ENCODE measurements at regions not wholly inside any gene's neighbourhood (a gene's known extent, or its start where the extent isn't known, plus 50 kb on each side); places are given as distances from the start of the nearest gene placed in this dataset.

DNA sequence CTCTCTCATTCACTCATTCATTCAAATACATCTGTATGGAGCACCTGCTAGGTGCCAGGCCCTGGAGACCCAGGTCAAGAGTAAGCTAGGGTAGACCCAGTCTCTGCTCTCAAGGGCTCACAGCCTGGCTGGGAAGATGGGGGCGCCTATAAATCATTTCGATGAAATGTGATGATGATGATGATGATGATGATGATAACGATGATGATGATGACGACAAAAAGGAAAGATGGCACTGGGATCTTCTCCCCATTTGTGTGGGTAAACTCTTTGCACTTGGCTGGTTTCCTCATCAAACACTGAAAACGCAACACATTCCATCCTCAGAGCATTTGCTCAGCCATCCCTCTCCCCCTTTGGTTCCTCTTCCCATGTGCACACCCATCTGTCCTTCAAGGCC lies 188.0 kb upstream of the CDYL start:
- ATAC-seq (ENCODE audit: low read depth) (no peak), DNase-seq (ENCODE audit: low spot score in 2 of 2) (no peak)
- H3K4me1 Mint-ChIP-seq, result no peaks in the 10 kb centered on the region
- H3K36me3 Mint-ChIP-seq, result no peaks in the 10 kb centered on the region
- H3K27ac Mint-ChIP-seq, result no peak overlapping the region
- H3K4me3 Mint-ChIP-seq, result no peak overlapping the region
- no peaks in the 10 kb centered on the region for H3K9me3 Mint-ChIP-seq
- peaks cover 15% of the 10 kb centered on the region for H3K27me3 Mint-ChIP-seq

DNA sequence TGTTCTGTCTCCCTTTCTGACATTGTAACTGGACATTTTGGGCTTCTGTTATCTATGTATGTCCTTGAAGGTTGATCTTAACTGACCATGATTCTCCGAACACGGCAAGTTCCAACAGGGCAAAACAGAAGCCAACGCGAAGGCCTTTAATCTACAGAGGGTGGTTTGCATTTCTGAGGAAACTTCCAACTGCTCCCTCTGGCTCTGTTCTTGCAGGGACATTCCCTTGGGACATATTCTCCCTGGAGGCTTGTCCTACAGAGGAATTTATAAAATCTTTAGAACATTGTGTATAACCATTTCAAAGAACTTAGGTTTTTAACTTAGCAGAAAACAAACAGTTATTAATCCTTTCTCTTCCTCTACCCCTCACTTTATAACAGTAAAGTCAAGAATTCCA lies 189.0 kb upstream of the CDYL start:
- Mint-ChIP-seq H3K36me3 (no peaks in the 10 kb centered on the region), H3K4me3 (no peak overlapping the region), H3K4me1 (no peaks in the 10 kb centered on the region), H3K27ac (no peak overlapping the region), H3K27me3 (peaks cover 15% of the 10 kb centered on the region), H3K9me3 (no peaks in the 10 kb centered on the region)
- no peak for ATAC-seq (ENCODE audit: low read depth)
- no peak for DNase-seq (ENCODE audit: low spot score in 2 of 2)

DNA sequence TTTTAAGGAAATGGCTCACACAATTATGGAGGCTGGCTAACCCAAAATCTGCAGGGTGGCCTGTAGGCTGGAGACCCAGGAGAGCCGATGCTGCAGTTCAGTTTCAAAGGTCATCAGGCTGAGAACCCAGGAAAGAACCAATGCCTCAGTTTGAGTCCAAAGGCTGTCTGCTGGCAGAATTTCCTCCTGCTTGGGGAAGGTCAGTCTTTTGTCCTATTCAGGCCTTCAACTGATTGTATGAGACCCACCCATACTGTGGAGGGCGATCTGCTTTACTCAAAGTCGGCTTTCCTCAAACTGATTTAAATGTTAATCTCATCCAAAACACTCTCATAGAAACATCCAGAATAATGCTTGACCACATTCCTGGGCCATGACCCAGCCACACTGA lies 189.7 kb upstream of the CDYL start:
- H3K4me1 Mint-ChIP-seq, result no peaks in the 10 kb centered on the region
- no peak overlapping the region for H3K4me3 Mint-ChIP-seq
- no peak for ATAC-seq (ENCODE audit: low read depth)
- H3K27me3 Mint-ChIP-seq, result peaks cover 10% of the 10 kb centered on the region
- no peak overlapping the region for H3K27ac Mint-ChIP-seq
- no peaks in the 10 kb centered on the region for H3K36me3 Mint-ChIP-seq
- DNase-seq (ENCODE audit: low spot score in 2 of 2), result no peak
- H3K9me3 Mint-ChIP-seq, result no peaks in the 10 kb centered on the region

DNA sequence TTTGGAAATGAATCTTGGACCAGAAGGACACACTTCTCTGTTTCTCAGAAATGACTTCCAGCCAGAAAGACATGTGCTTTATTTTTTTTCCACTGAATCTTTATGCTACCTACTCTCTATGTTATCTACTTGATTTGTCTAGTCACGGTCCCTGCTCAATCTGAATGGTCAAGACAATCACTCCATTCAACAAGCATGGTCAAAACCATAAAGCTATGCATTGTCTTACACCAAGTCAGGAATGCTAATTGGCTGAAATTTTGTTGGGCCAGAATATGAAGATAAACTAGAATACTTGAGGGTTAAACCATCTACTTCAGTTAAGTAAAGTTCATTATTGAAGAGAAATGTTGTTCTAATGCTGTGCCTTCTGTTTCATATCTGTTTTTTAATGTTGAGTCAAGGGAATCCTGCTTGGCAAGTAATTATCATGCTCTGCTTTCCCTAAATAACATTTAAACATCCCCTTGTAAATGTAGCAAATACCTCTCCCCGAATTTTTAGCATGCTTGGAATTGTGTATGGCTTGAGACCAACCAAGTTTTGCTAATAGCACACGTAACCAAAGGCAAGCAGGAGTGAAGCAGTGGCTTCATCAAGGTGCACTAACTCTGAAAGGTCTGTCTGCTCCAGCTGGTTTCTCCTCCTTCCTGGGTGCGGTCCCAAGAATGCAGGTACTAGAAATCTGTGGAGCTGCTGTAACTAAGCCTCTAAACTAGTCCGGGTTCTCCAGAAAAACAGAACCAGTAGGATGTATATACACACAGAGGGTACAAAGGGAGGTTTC lies 190.3 kb upstream of the CDYL start:
- H3K36me3 Mint-ChIP-seq, result no peaks in the 10 kb centered on the region
- ATAC-seq (ENCODE audit: low read depth) (no peak), DNase-seq (ENCODE audit: low spot score in 2 of 2) (no peak)
- H3K27me3 Mint-ChIP-seq, result peaks cover 8% of the 10 kb centered on the region
- no peaks in the 10 kb centered on the region for H3K9me3 Mint-ChIP-seq
- no peak overlapping the region for H3K27ac Mint-ChIP-seq
- no peak overlapping the region for H3K4me3 Mint-ChIP-seq
- no peaks in the 10 kb centered on the region for H3K4me1 Mint-ChIP-seq

DNA sequence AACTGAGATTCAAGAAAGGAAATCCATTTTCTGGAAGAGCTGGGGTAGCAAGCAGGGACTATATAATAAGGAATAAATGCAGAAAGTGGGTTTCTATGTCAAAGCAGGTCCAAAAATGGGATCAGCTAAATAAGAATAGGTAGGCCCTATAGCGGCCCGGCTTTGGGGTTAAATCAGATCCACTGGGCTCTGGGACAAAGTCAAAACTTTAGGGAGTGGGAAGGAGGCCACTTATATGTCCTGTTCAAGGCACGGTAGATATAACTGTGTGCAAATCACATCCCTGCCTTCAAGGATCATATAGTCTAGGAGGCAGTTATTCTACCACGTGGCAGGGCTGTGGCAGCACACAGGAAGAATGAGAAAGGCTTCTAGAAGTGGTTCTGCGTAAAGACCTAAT lies 191.4 kb upstream of the CDYL start:
- Mint-ChIP-seq H3K27me3 (peaks cover 10% of the 10 kb centered on the region), H3K36me3 (no peaks in the 10 kb centered on the region), H3K27ac (no peak overlapping the region), H3K4me1 (no peaks in the 10 kb centered on the region), H3K9me3 (no peaks in the 10 kb centered on the region), H3K4me3 (no peak overlapping the region)
- no peak for ATAC-seq (ENCODE audit: low read depth)
- DNase-seq (ENCODE audit: low spot score in 2 of 2), result no peak

DNA sequence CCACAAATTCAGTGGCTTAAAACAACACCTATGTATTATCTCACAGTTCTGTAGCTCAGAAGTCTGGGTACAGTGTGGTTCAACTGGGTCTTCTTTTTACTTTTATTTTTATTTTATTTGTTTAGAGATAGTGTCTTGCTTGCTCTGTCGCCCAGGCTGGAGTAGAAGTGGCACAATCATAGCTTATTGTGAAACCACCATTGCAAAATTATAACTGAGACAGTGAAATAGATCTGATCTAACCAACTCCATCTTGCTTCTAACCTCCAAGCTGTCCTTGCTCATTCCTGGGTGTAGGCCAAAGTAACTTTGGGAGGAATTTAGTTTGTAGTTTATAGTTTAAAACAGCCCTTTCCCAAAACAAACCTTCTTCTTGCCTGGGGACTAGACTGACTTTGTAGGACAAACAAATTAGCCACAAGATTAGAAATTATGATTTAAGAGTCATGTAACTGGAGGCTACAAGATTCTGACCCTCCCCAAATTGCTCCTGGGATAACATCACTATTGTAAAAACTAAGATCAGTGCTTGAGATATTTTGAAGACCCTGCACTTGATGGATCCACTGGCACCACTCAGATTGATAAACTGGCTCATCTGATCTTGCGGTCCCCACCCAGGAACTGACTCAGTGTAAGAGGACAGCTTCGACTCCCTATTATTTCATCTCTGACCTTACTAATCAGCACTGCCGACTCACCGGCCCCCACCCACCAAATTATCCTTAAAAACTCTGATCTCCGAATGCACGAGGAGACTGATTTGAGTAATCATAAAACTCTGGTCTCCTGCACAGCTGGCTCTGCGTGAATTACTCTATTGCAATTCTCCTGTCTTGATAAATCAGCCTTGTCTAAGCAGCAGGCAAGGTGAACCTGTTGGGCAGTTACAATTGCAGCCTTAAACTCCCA lies 193.4 kb upstream of the CDYL start:
- Mint-ChIP-seq H3K27ac (no peak overlapping the region), H3K9me3 (no peaks in the 10 kb centered on the region), H3K27me3 (peaks cover 7% of the 10 kb centered on the region), H3K36me3 (no peaks in the 10 kb centered on the region), H3K4me3 (no peak overlapping the region), H3K4me1 (no peaks in the 10 kb centered on the region)
- no peak for ATAC-seq (ENCODE audit: low read depth)
- no peak for DNase-seq (ENCODE audit: low spot score in 2 of 2)

DNA sequence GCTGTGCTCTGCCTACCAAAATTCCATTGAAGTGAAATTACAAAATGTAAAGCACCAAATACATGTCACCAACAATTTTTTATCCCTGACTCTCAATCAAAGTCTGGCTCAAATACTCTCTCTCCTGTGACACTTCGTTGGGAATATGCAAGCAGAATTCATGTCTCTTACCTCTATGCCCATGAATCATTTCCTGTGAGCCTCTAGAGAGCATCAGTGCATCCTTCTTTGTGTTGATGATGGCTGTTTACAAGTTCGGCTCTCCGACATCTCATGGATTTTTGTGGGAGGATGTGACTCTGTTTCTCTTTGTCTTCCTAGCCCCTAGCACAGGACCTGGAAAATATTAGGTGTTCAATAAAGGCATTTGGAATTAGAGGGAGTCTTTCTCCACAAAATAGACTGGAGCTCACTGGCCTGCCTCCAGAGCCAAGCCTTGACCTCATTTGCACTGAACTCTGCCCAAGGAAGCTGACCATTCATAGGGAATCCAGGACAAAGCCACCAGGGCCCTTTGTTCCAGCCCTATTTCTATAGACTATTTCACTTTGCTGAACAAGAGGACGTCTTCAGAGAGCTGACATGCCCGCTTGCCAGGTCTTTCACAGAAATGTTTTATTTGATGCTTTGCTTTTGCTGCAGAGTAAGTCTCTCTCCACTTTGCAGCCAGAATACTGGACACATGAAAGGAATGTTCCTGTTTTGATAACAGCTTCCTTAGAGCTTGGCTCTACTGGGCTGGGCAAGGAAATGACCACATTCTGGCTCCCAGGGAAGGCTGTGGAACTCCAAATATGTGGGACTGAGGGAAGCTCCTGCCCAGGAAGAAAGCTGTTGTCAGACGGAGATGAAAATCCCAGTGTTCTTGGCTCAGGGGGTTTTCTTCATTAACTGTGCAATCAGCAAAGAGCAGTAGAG lies 194.5 kb upstream of the CDYL start:
- Mint-ChIP-seq H3K36me3 (no peaks in the 10 kb centered on the region), H3K4me3 (no peak overlapping the region), H3K27me3 (peaks cover 6% of the 10 kb centered on the region), H3K9me3 (no peaks in the 10 kb centered on the region), H3K4me1 (no peaks in the 10 kb centered on the region), H3K27ac (no peak overlapping the region)
- ATAC-seq (ENCODE audit: low read depth) (no peak), DNase-seq (ENCODE audit: low spot score in 2 of 2) (no peak)

DNA sequence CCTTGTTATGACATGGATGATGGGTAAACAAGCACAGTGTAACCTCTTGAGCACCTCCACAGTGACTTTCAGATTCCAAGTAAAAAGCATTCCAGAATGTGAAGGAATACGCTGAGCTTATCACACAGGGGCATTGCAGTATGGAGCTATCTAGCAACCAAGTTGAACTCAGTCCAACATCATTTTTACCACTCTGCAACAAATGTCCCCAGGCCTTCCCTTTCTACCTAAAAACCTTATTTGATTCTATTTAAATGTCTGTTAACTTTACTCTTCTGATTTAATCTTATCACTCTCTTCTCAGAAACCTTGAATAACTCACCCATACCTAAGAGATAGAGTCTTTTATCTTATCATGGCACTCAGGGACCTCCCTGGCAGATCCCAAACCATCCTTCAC lies 195.8 kb upstream of the CDYL start:
- ATAC-seq (ENCODE audit: low read depth) (no peak), DNase-seq (ENCODE audit: low spot score in 2 of 2) (no peak)
- Mint-ChIP-seq H3K4me3 (no peak overlapping the region), H3K4me1 (no peaks in the 10 kb centered on the region), H3K36me3 (peaks cover 2% of the 10 kb centered on the region), H3K27me3 (peaks cover 13% of the 10 kb centered on the region), H3K9me3 (no peaks in the 10 kb centered on the region), H3K27ac (no peak overlapping the region)

DNA sequence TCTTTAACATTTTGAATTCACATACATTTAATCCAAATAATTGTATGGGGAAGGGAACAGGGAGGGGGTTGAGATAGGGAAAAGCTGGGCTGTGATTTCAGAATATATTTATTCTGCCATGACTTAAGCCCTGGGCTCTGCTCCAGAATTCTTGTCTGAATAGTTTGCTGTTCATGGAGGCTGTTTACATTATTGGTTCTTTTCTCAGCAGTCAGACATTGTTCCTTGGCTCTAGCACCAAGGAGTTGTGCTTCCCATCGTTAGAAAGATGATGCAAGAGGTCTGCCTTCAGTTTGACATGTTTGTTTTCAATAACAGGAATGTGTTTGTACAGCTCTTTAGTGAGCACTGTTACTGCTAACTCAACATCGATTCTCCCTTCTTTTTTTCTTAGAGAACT lies 198.8 kb upstream of the CDYL start:
- Mint-ChIP-seq H3K4me1 (no peaks in the 10 kb centered on the region), H3K27me3 (peaks cover 13% of the 10 kb centered on the region), H3K9me3 (peaks cover 2% of the 10 kb centered on the region), H3K36me3 (peaks cover 4% of the 10 kb centered on the region), H3K27ac (no peak overlapping the region), H3K4me3 (no peak overlapping the region)
- ATAC-seq (ENCODE audit: low read depth), result no peak
- no peak for DNase-seq (ENCODE audit: low spot score in 2 of 2)

DNA sequence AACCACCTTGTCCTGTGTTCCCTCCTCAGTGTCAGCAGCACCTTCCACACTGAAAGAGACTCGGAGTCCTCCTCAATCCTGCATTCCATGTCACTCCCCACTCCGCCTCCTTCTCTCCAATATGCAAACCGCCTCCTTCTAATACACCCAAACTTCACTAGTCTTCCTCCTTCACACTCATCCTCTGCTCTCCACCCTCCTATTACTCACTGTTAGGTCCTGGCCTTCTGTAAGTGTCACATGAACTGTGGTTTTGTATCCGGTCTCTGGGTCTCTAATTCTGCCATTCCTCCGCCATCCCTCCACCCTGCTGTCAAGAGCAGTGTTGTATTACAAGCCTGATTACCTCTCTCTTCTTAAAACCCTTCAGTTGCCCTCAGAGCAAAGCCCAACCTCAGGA lies 200.5 kb upstream of the CDYL start:
- no peak overlapping the region for H3K27ac Mint-ChIP-seq

DNA sequence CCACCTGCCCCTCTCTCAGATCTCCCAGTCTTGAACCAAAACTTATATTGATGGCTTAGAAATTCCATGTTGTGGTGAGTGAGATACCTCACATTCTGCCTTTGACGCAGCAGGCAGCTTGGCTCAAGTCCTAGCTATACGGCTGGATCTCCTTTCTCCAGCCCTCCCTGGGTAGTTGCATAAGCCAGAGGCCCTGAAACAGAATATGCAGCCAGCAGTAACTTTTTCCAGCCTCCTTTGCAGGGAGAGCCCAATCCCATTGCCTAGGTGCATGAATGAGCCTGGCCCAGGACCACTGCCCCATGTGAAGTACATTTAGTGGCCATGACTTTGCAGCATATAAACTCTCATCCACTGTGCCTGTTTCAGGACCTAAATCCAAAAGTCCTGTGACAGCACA lies 202.2 kb upstream of the CDYL start:
- Mint-ChIP-seq H3K27ac (no peak overlapping the region), H3K4me3 (no peak overlapping the region), H3K4me1 (no peaks in the 10 kb centered on the region), H3K27me3 (peaks cover 11% of the 10 kb centered on the region), H3K36me3 (peaks cover 4% of the 10 kb centered on the region), H3K9me3 (peaks cover 10% of the 10 kb centered on the region)
- ATAC-seq (ENCODE audit: low read depth), result no peak
- DNase-seq (ENCODE audit: low spot score in 2 of 2), result no peak

More for the DNA sequence above, 200.5 kb upstream of the CDYL start:
- Mint-ChIP-seq H3K36me3 (peaks cover 4% of the 10 kb centered on the region), H3K4me1 (no peaks in the 10 kb centered on the region), H3K9me3 (peaks cover 9% of the 10 kb centered on the region), H3K27me3 (peaks cover 13% of the 10 kb centered on the region), H3K4me3 (no peak overlapping the region)
- ATAC-seq (ENCODE audit: low read depth), result no peak
- DNase-seq (ENCODE audit: low spot score in 2 of 2), result no peak

DNA sequence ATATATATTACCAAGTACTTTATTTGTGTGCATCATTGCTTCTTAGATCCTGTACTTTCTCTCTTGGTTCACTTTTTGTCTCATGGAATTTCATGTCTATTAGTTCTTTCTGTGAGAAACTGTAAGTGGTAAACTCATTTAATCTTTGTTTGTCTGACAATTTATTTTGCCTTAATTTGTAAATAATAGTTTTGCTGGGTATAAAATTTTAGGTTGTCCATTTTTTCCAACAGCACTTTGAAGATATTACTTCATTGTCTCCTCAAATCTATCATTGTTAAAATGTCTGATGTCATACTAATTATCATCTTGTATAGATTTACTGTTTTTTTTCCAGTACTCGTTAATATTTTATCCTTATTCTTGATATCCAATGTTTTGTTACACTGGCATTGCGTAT lies 205.2 kb upstream of the CDYL start:
- ATAC-seq (ENCODE audit: low read depth) (no peak), DNase-seq (ENCODE audit: low spot score in 2 of 2) (no peak)
- H3K27me3 Mint-ChIP-seq, result peaks cover 8% of the 10 kb centered on the region
- peaks cover 4% of the 10 kb centered on the region for H3K36me3 Mint-ChIP-seq
- H3K9me3 Mint-ChIP-seq, result peaks cover 14% of the 10 kb centered on the region
- H3K4me3 Mint-ChIP-seq, result no peak overlapping the region
- no peaks in the 10 kb centered on the region for H3K4me1 Mint-ChIP-seq
- H3K27ac Mint-ChIP-seq, result no peak overlapping the region

DNA sequence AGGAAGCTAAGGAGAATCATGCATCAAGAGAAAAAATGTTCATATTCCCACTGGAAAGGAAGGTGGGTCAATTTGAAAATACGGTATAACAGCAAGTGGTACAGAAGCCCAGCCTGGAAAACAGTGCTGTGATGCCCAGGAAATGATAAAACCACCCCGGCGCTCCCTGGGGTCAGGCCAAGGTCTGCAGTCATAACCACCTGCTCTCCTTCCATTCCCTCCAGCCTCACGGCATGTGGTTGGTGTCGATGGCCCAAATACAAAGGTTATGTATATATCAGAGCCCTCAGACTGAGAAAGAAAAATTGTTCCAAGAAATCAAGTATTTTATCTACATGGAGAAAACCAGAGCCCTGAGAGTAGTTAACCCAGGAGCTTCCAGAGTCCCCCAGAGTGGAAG lies 208.1 kb upstream of the CDYL start:
- peaks cover 12% of the 10 kb centered on the region for H3K9me3 Mint-ChIP-seq
- no peak overlapping the region for H3K4me3 Mint-ChIP-seq
- H3K4me1 Mint-ChIP-seq, result no peaks in the 10 kb centered on the region
- ATAC-seq (ENCODE audit: low read depth), result no peak
- H3K36me3 Mint-ChIP-seq, result no peaks in the 10 kb centered on the region
- peaks cover 5% of the 10 kb centered on the region for H3K27me3 Mint-ChIP-seq
- H3K27ac Mint-ChIP-seq, result no peak overlapping the region
- DNase-seq (ENCODE audit: low spot score in 2 of 2), result no peak

DNA sequence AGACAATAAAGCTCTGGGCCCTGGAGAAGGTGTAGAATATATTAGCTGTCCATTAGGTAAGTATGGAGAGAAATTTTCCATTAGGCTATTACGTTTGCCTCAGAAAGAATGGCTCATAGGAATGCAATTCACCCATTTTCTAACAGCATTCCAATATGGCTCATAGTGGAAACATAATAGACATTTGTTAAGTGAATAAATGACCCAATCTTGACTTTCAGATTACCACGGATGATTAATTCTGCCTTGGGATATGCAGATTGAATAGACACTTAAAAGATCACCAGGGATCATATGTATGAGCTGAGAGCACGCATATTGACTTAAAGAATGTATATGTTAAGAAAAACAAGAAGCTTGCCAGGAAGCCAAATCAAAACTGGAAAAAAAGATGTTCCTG lies 209.1 kb upstream of the CDYL start:
- peaks cover 12% of the 10 kb centered on the region for H3K9me3 Mint-ChIP-seq
- no peaks in the 10 kb centered on the region for H3K36me3 Mint-ChIP-seq
- no peak for DNase-seq (ENCODE audit: low spot score in 2 of 2)
- H3K27ac Mint-ChIP-seq, result no peak overlapping the region
- H3K27me3 Mint-ChIP-seq, result peaks cover 7% of the 10 kb centered on the region
- H3K4me1 Mint-ChIP-seq, result no peaks in the 10 kb centered on the region
- H3K4me3 Mint-ChIP-seq, result no peak overlapping the region
- no peak for ATAC-seq (ENCODE audit: low read depth)
